Astrocyte (in vitro differentiated cells and primary cell): ENCODE measurements at regions not wholly inside any gene's neighbourhood (a gene's known extent, or its start where the extent isn't known, plus 50 kb on each side); places are given as distances from the start of the nearest gene placed in this dataset.

Experiments used
- DNase-seq: peaks from one replicate; pipeline ENCODE4 v3.0.0-alpha.2; 2010; ENCODE audit warnings: low read depth
- FAIRE-seq: peaks from 2 replicates; lab custom pipeline; 2011; peaks lifted over from hg19 to GRCh38; lab: Jason Lieb, UNC
- H2AFZ ChIP-seq: 2 replicates; pipeline ENCODE4 v1.6.0; 2012; ENCODE audit warnings: low read depth, low read length, inconsistent platforms
- H3K27ac ChIP-seq: 2 replicates; pipeline ENCODE4 v1.5.1; 2011; ENCODE audit warnings: low read depth, low read length, inconsistent platforms
- H3K27me3 ChIP-seq: 2 replicates; pipeline ENCODE4 v1.6.0; 2011; ENCODE audit warnings: low read length, inconsistent platforms; ENCODE audit not compliant: insufficient read depth
- H3K36me3 ChIP-seq: 2 replicates; pipeline ENCODE4 v1.5.1; 2011; ENCODE audit warnings: low read length, inconsistent platforms; ENCODE audit not compliant: insufficient read depth
- H3K4me1 ChIP-seq: 2 replicates; pipeline ENCODE4 v1.5.1; 2011; ENCODE audit warnings: low read length, inconsistent platforms; ENCODE audit not compliant: insufficient read depth
- H3K4me2 ChIP-seq: 2 replicates; pipeline ENCODE4 v1.6.0; 2012; ENCODE audit warnings: low read length, inconsistent platforms
- H3K4me3 ChIP-seq: 2 replicates; pipeline ENCODE4 v1.5.1; 2011; ENCODE audit warnings: low read depth, mild to moderate bottlenecking, low read length, inconsistent platforms; ENCODE audit not compliant: insufficient read depth
- H3K79me2 ChIP-seq: 2 replicates; pipeline ENCODE4 v1.6.0; 2012; ENCODE audit warnings: mild to moderate bottlenecking, low read length, inconsistent platforms; ENCODE audit not compliant: insufficient read depth
- H3K9ac ChIP-seq: 2 replicates; pipeline ENCODE4 v1.6.0; 2012; ENCODE audit warnings: mild to moderate bottlenecking, low read length, inconsistent platforms
- H3K9me3 ChIP-seq: 2 replicates; pipeline ENCODE4 v1.5.1; 2012; ENCODE audit warnings: low read depth, mild to moderate bottlenecking, low read length, inconsistent platforms; ENCODE audit not compliant: insufficient read depth
- H4K20me1 ChIP-seq: 2 replicates; pipeline ENCODE4 v1.6.0; 2012; ENCODE audit warnings: low read length, inconsistent platforms; ENCODE audit not compliant: insufficient read depth
- H3K27ac Mint-ChIP-seq: one replicate; pipeline ENCODE4 v1.8.0; 2021; ENCODE audit warnings: mild to moderate bottlenecking, mixed read lengths; ENCODE audit not compliant: unreplicated experiment
- H3K27me3 Mint-ChIP-seq: one replicate; pipeline ENCODE4 v1.8.0; 2021; ENCODE audit warnings: low read depth, mixed read lengths; ENCODE audit not compliant: unreplicated experiment
- H3K36me3 Mint-ChIP-seq: one replicate; pipeline ENCODE4 v1.8.0; 2021; ENCODE audit warnings: low read depth, mixed read lengths; ENCODE audit not compliant: unreplicated experiment
- H3K4me1 Mint-ChIP-seq: one replicate; pipeline ENCODE4 v1.8.0; 2021; ENCODE audit warnings: low read depth, mixed read lengths; ENCODE audit not compliant: unreplicated experiment
- H3K4me3 Mint-ChIP-seq: one replicate; pipeline ENCODE4 v1.8.0; 2021; ENCODE audit warnings: mild to moderate bottlenecking, moderate library complexity, mixed read lengths; ENCODE audit not compliant: unreplicated experiment
- H3K9me3 Mint-ChIP-seq: one replicate; pipeline ENCODE4 v1.8.0; 2021; ENCODE audit warnings: mild to moderate bottlenecking, mixed read lengths; ENCODE audit not compliant: unreplicated experiment
- CTCF ChIP-seq: IDR thresholded peaks from 2 replicates; pipeline ENCODE4 v1.5.1; 2011; ENCODE audit warnings: low read depth, mild to moderate bottlenecking, inconsistent platforms, low read length, moderate library complexity; ENCODE audit not compliant: insufficient read depth
- EZH2 ChIP-seq: IDR thresholded peaks from 2 replicates; pipeline ENCODE4 v1.6.1; 2012; ENCODE audit warnings: mild to moderate bottlenecking, low read length, inconsistent platforms; ENCODE audit not compliant: insufficient read depth

- no peaks in the 10 kb centered on the region for H3K27me3 Mint-ChIP-seq
- DNase-seq: no peak
- H3K4me1 Mint-ChIP-seq: no peaks in the 10 kb centered on the region
- no peaks in the 10 kb centered on the region for H3K36me3 ChIP-seq
- H3K4me3 Mint-ChIP-seq: no peak overlapping the region
- no peaks in the 10 kb centered on the region for H3K4me1 ChIP-seq
- H3K9me3 ChIP-seq: no peaks in the 10 kb centered on the region
- no peaks in the 10 kb centered on the region for H3K9me3 Mint-ChIP-seq
- H3K4me3 ChIP-seq: no peak overlapping the region
- no peak overlapping the region for H3K27ac ChIP-seq
- H3K27ac Mint-ChIP-seq: no peak overlapping the region
- no peaks in the 10 kb centered on the region for H4K20me1 ChIP-seq
- no peak overlapping the region for H2AFZ ChIP-seq
- H3K4me2 ChIP-seq: no peak overlapping the region
- H3K36me3 Mint-ChIP-seq: no peaks in the 10 kb centered on the region
- FAIRE-seq: no peak
- no peaks in the 10 kb centered on the region for H3K79me2 ChIP-seq
- no peaks in the 10 kb centered on the region for H3K27me3 ChIP-seq
- H3K9ac ChIP-seq: no peak overlapping the region
- TF ChIP-seq CTCF (no peak), EZH2 (no peak)
Measured at GRCh38 chr7:110337646-110338045, 753.3 kb upstream of the LRRN3 start.

- H3K27me3 Mint-ChIP-seq: no peaks in the 10 kb centered on the region
- no peaks in the 10 kb centered on the region for H3K4me1 Mint-ChIP-seq
- H3K4me1 ChIP-seq: no peaks in the 10 kb centered on the region
- H3K27ac ChIP-seq: no peak overlapping the region
- no peak overlapping the region for H3K4me2 ChIP-seq
- FAIRE-seq: no peak
- H3K4me3 Mint-ChIP-seq: no peak overlapping the region
- H3K36me3 ChIP-seq: no peaks in the 10 kb centered on the region
- peaks cover 3% of the 10 kb centered on the region for H3K9me3 Mint-ChIP-seq
- no peaks in the 10 kb centered on the region for H3K27me3 ChIP-seq
- H3K79me2 ChIP-seq: no peaks in the 10 kb centered on the region
- H2AFZ ChIP-seq: no peak overlapping the region
- DNase-seq: no peak
- no peak overlapping the region for H3K9ac ChIP-seq
- H4K20me1 ChIP-seq: no peaks in the 10 kb centered on the region
- no peak for TF ChIP-seq EZH2
- no peaks in the 10 kb centered on the region for H3K9me3 ChIP-seq
- H3K27ac Mint-ChIP-seq: no peak overlapping the region
- no peaks in the 10 kb centered on the region for H3K36me3 Mint-ChIP-seq
- no peak overlapping the region for H3K4me3 ChIP-seq
Measured at GRCh38 chr7:110347081-110347480, 743.8 kb upstream of the LRRN3 start.

GRCh38 chr7:110356438-110356837 lies 734.5 kb upstream of the LRRN3 start:
- H3K4me3 Mint-ChIP-seq: no peak overlapping the region

More at GRCh38 chr7:110356438-110356837, 734.5 kb upstream of the LRRN3 start:
- Mint-ChIP-seq H3K27ac (no peak overlapping the region), H3K27me3 (no peaks in the 10 kb centered on the region), H3K4me1 (peaks cover 3% of the 10 kb centered on the region), H3K36me3 (no peaks in the 10 kb centered on the region), H3K9me3 (peaks cover 2% of the 10 kb centered on the region)
- Histone ChIP-seq H3K4me1 (no peaks in the 10 kb centered on the region), H3K4me2 (no peak overlapping the region), H3K27ac (no peak overlapping the region), H3K27me3 (no peaks in the 10 kb centered on the region), H3K9me3 (no peaks in the 10 kb centered on the region), H2AFZ (no peak overlapping the region), H3K4me3 (no peak overlapping the region), H3K9ac (no peak overlapping the region), H3K36me3 (no peaks in the 10 kb centered on the region), H4K20me1 (no peaks in the 10 kb centered on the region), H3K79me2 (no peaks in the 10 kb centered on the region)
- no peak for TF ChIP-seq CTCF
- no peak for TF ChIP-seq EZH2
- FAIRE-seq: no peak
- no peak for DNase-seq
